ENCODE measurements at regions not wholly inside any gene's neighbourhood (a gene's known extent, or its start where the extent isn't known, plus 50 kb on each side); places are given as distances from the start of the nearest gene placed in this dataset.

DNA sequence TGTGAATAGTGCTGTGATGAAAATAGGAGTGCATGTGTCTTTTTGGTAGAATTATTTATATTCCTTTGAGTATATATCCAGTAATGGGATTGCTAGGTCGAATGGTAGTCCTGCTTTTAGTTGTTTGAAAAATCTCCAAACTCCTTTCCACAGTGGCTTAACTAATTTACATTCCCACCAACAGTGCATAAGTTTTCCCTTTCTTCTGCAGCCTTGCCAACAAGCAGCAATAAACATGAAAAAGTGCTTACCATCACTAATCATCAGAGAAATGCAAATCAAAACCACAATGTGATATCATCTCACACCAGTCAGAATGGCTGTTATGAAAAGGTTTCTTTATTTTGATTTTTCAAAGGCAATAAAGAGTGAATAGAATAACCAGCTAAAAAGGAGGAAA lies 1105.9 kb downstream of the NAALADL2 start:
- Histone ChIP-seq H3K4me3 (ENCODE audit: low read depth, low read length, poor library complexity, severe bottlenecking) (no peak overlapping the region), H3K79me2 (ENCODE audit: insufficient read depth, low read depth, low read length) (no peaks in the 10 kb centered on the region), H3K4me1 (ENCODE audit: insufficient read depth, low read length, poor library complexity, severe bottlenecking) (no peaks in the 10 kb centered on the region), H3K9me2 (ENCODE audit: insufficient read depth, low read length) (no peaks in the 10 kb centered on the region), H3K9me3 (ENCODE audit: low read length) (no peaks in the 10 kb centered on the region), H3K4me2 (ENCODE audit: low read length) (no peak overlapping the region), H2AFZ (ENCODE audit: low read length) (no peak overlapping the region), H3K27ac (ENCODE audit: low read depth, low read length, poor library complexity, severe bottlenecking) (no peak overlapping the region), H4K20me1 (ENCODE audit: insufficient read depth, low read length) (no peaks in the 10 kb centered on the region), H3K36me3 (ENCODE audit: insufficient read depth, low read length) (no peaks in the 10 kb centered on the region)
- no peak for DNase-seq (ENCODE audit: low spot score)
- no TSS peak for BruUV-seq (replicated peaks)
- intact Hi-C loops (cut with micrococcal nuclease; ENCODE audit: unreplicated experiment) = no loop called here
- POLR2A ChIA-PET = no interaction called here
- TF ChIP-seq, protein P1, sequence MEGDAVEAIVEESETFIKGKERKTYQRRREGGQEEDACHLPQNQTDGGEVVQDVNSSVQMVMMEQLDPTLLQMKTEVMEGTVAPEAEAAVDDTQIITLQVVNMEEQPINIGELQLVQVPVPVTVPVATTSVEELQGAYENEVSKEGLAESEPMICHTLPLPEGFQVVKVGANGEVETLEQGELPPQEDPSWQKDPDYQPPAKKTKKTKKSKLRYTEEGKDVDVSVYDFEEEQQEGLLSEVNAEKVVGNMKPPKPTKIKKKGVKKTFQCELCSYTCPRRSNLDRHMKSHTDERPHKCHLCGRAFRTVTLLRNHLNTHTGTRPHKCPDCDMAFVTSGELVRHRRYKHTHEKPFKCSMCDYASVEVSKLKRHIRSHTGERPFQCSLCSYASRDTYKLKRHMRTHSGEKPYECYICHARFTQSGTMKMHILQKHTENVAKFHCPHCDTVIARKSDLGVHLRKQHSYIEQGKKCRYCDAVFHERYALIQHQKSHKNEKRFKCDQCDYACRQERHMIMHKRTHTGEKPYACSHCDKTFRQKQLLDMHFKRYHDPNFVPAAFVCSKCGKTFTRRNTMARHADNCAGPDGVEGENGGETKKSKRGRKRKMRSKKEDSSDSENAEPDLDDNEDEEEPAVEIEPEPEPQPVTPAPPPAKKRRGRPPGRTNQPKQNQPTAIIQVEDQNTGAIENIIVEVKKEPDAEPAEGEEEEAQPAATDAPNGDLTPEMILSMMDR (conservative IDR thresholded peaks at IDR 0.05; ENCODE audit: low read length) = no peak
- TF ChIP-seq EZH2phosphoT487 (IDR thresholded peaks at IDR 0.05; ENCODE audit: borderline replicate concordance, low read depth, low read length) = no peak
- CTCF ChIA-PET (ENCODE audit: unreplicated experiment) = no interaction called here

DNA sequence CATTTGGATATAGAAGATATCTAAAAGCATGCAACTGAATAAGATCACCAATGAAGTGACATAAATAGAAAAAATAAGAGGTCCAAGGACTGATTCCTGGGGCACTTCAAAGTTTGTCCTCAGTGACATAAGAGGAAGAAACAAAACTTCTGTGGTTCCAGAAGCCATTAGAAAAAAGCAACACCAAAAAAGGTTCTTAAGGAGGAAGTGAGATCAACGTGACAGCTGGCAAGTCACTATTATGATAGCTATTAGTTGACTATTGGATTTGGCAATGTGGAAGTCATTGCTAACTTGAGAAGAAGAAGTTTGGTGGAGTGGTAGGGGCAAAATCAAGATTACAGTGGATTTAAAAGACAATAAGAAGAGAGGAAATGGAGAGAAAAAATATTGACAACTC lies 1098.3 kb downstream of the NAALADL2 start:
- DNase-seq (ENCODE audit: low spot score) = no peak
- no peaks in the 10 kb centered on the region for H3K4me1 ChIP-seq (ENCODE audit: insufficient read depth, low read length, poor library complexity, severe bottlenecking)
- no peak for TF ChIP-seq EZH2phosphoT487 (IDR thresholded peaks at IDR 0.05; ENCODE audit: borderline replicate concordance, low read depth, low read length)
- TF ChIP-seq, protein P1 (conservative IDR thresholded peaks at IDR 0.05; ENCODE audit: low read length) = no peak
- H3K4me3 ChIP-seq (ENCODE audit: low read depth, low read length, poor library complexity, severe bottlenecking) = no peak overlapping the region
- intact Hi-C loops (cut with micrococcal nuclease; ENCODE audit: unreplicated experiment) = no loop called here
- no peak overlapping the region for H3K27ac ChIP-seq (ENCODE audit: low read depth, low read length, poor library complexity, severe bottlenecking)
- CTCF ChIA-PET (ENCODE audit: unreplicated experiment) = no interaction called here
- no peaks in the 10 kb centered on the region for H3K36me3 ChIP-seq (ENCODE audit: insufficient read depth, low read length)
- H3K79me2 ChIP-seq (ENCODE audit: insufficient read depth, low read depth, low read length) = no peaks in the 10 kb centered on the region
- POLR2A ChIA-PET = no interaction called here
- H3K4me2 ChIP-seq (ENCODE audit: low read length) = no peak overlapping the region
- H4K20me1 ChIP-seq (ENCODE audit: insufficient read depth, low read length) = no peaks in the 10 kb centered on the region
- H2AFZ ChIP-seq (ENCODE audit: low read length) = no peak overlapping the region
- no peaks in the 10 kb centered on the region for H3K9me3 ChIP-seq (ENCODE audit: low read length)
- H3K9me2 ChIP-seq (ENCODE audit: insufficient read depth, low read length) = no peaks in the 10 kb centered on the region
- BruUV-seq (replicated peaks) = no TSS peak

DNA sequence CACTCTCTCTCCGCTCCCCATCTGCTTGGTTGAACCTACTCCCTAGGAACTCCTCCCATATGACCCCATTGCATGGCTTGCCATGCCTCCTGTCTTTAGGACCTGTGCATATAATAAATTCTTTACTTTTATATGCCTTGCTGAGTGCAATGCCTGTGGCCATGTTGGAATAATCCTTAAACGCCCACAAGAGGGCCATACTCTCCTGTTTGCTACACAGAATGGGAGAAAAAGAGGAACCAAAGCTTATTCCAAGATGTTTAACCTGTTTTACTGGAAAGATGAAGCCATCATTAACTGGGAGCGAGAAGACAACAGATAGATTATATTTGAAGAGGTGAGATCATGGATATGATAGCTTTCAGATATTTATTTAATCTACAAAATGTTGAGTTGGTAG lies 1097.8 kb downstream of the NAALADL2 start:
- TF ChIP-seq, protein P1 (conservative IDR thresholded peaks at IDR 0.05; ENCODE audit: low read length) = peak; percentile 38
- TF ChIP-seq EZH2phosphoT487 (IDR thresholded peaks at IDR 0.05; ENCODE audit: borderline replicate concordance, low read depth, low read length) = no peak
- Histone ChIP-seq H3K27ac (ENCODE audit: low read depth, low read length, poor library complexity, severe bottlenecking) (no peak overlapping the region), H3K4me3 (ENCODE audit: low read depth, low read length, poor library complexity, severe bottlenecking) (no peak overlapping the region), H3K79me2 (ENCODE audit: insufficient read depth, low read depth, low read length) (no peaks in the 10 kb centered on the region), H2AFZ (ENCODE audit: low read length) (no peak overlapping the region), H3K36me3 (ENCODE audit: insufficient read depth, low read length) (no peaks in the 10 kb centered on the region), H3K4me2 (ENCODE audit: low read length) (no peak overlapping the region), H4K20me1 (ENCODE audit: insufficient read depth, low read length) (no peaks in the 10 kb centered on the region), H3K4me1 (ENCODE audit: insufficient read depth, low read length, poor library complexity, severe bottlenecking) (no peaks in the 10 kb centered on the region), H3K9me3 (ENCODE audit: low read length) (no peaks in the 10 kb centered on the region), H3K9me2 (ENCODE audit: insufficient read depth, low read length) (no peaks in the 10 kb centered on the region)
- BruUV-seq (replicated peaks) = no TSS peak
- ChIA-PET CTCF (ENCODE audit: unreplicated experiment) (no interaction called here), POLR2A (no interaction called here)
- intact Hi-C loops (cut with micrococcal nuclease; ENCODE audit: unreplicated experiment) = no loop called here
- peak; percentile 2 for DNase-seq (ENCODE audit: low spot score)
